HepG2 (cell line): ENCODE measurements at regions not wholly inside any gene's neighbourhood (a gene's known extent, or its start where the extent isn't known, plus 50 kb on each side); places are given as distances from the start of the nearest gene placed in this dataset.

ENCODE experiments used
- AKNA ChIP-seq: sonication (generic); formaldehyde crosslinking; IDR thresholded peaks from 2 replicates; pipeline ENCODE4 v1.4.0; 2020; ENCODE audit warnings: missing genetic modification reagents, borderline replicate concordance
- CTCF ChIP-seq: sonication (generic); formaldehyde crosslinking; IDR thresholded peaks from 2 replicates; pipeline ENCODE4 v1.5.0; 2020; ENCODE audit warnings: mild to moderate bottlenecking, missing genetic modification reagents, moderate library complexity
- EZH2 ChIP-seq: conservative IDR thresholded peaks from 2 replicates; pipeline ENCODE4 v1.6.1; 2012; ENCODE audit warnings: mild to moderate bottlenecking, low read depth, low read length, moderate library complexity
- HNRNPH1 ChIP-seq: fragments of 200-400 bp; formaldehyde crosslinking; optimal IDR thresholded peaks from 2 replicates; pipeline ENCODE3; 2017; ENCODE audit warnings: mild to moderate bottlenecking, low read depth, low read length
- POLR2A ChIP-seq, 2 experiments: IDR thresholded peaks; 2 replicates each; pipeline ENCODE4 v1.6.1; 2011; ENCODE audit warnings: low read depth in 2 of 2, low read length in 2 of 2, mild to moderate bottlenecking in 1 of 2, moderate library complexity in 1 of 2; ENCODE audit not compliant: insufficient read depth in 1 of 2
- RCOR2 ChIP-seq: IDR thresholded peaks from 2 replicates; pipeline ENCODE4 v1.6.1; 2016; ENCODE audit warnings: missing biosample characterization, missing genetic modification reagents
- ZBTB3 ChIP-seq: sonication (generic); formaldehyde crosslinking; IDR thresholded peaks from 2 replicates; pipeline ENCODE4 v1.4.0; 2020; ENCODE audit warnings: low read depth, mild to moderate bottlenecking, moderate library complexity, missing genetic modification reagents, borderline replicate concordance
- ZBTB39 ChIP-seq: sonication (generic); formaldehyde crosslinking; IDR thresholded peaks from 2 replicates; pipeline ENCODE4 v1.5.0; 2020; ENCODE audit warnings: missing genetic modification reagents
- ZNF121 ChIP-seq: sonication (generic); formaldehyde crosslinking; IDR thresholded peaks from 2 replicates; pipeline ENCODE4 v1.5.0; 2020; ENCODE audit warnings: mild to moderate bottlenecking, missing genetic modification reagents
- ZNF180 ChIP-seq: sonication (generic); formaldehyde crosslinking; IDR thresholded peaks from 2 replicates; pipeline ENCODE4 v1.4.0; 2020; ENCODE audit warnings: low read depth, missing genetic modification reagents, borderline replicate concordance
- ZNF235 ChIP-seq: sonication (generic); formaldehyde crosslinking; IDR thresholded peaks from 2 replicates; pipeline ENCODE4 v1.8.1; 2023; ENCODE audit warnings: mild to moderate bottlenecking, missing genetic modification reagents, borderline replicate concordance
- ZNF660 ChIP-seq: sonication (generic); formaldehyde crosslinking; IDR thresholded peaks from 2 replicates; pipeline ENCODE4 v1.5.1; 2020; ENCODE audit warnings: mild to moderate bottlenecking, low read depth, missing genetic modification reagents, borderline replicate concordance
- ZNF747 ChIP-seq: sonication (generic); formaldehyde crosslinking; IDR thresholded peaks from 2 replicates; pipeline ENCODE4 v1.8.1; 2023; ENCODE audit warnings: missing genetic modification reagents, mild to moderate bottlenecking, borderline replicate concordance
- ZZZ3 ChIP-seq: sonication (generic); formaldehyde crosslinking; IDR thresholded peaks from 2 replicates; pipeline ENCODE4 v1.4.0; 2020; ENCODE audit warnings: missing genetic modification reagents, mild to moderate bottlenecking, borderline replicate concordance

- TF ChIP-seq ZBTB3 (CRISPR knock-in tag) (no peak), ZNF180 (CRISPR knock-in tag) (no peak), ZNF747 (no peak), AKNA (CRISPR knock-in tag) (no peak), CTCF (CRISPR knock-in tag) (no peak), ZZZ3 (CRISPR knock-in tag) (no peak), ZNF660 (CRISPR knock-in tag) (no peak), RCOR2 (CRISPR knock-in tag) (no peak), ZNF235 (CRISPR knock-in tag) (no peak), ZNF121 (CRISPR knock-in tag) (no peak), HNRNPH1 (no peak), POLR2A (IDR thresholded peaks at IDR 0.05; ENCODE audit: insufficient read depth in 1 of 2, low read depth in 2 of 2, low read length in 2 of 2) (no peak), ZBTB39 (no peak), EZH2 (no peak)
Measured at GRCh38 chr3:105062853-105063252, 303.9 kb upstream of the ALCAM start.
